8988T (cell line): ENCODE measurements at regions not wholly inside any gene's neighbourhood (a gene's known extent, or its start where the extent isn't known, plus 50 kb on each side); places are given as distances from the start of the nearest gene placed in this dataset.

Experiments used
- DNase-seq: peaks from one replicate; pipeline ENCODE4 v3.0.0; 2011

GRCh38 chr2:15735484-15736326 is 144.0 kb downstream of the DDX1 start:
- no peak for DNase-seq

GRCh38 chr2:15736396-15737180 is 144.9 kb downstream of the DDX1 start:
- DNase-seq: no peak

- no peak for DNase-seq
These were observed 145.9 kb downstream of the DDX1 start for GRCh38 chr2:15737314-15738224.

GRCh38 chr2:15738225-15738546 is 146.5 kb downstream of the DDX1 start:
- no peak for DNase-seq

GRCh38 chr2:15738943-15739342 is 147.3 kb downstream of the DDX1 start:
- no peak for DNase-seq

GRCh38 chr2:15744820-15745219 is 153.2 kb downstream of the DDX1 start:
- no peak for DNase-seq

- DNase-seq: no peak
These were observed 153.7 kb downstream of the DDX1 start for GRCh38 chr2:15745350-15745749.

GRCh38 chr2:15745907-15746702 is 154.4 kb downstream of the DDX1 start:
- DNase-seq: no peak

- no peak for DNase-seq
These were observed 155.3 kb downstream of the DDX1 start for GRCh38 chr2:15746703-15747550.

GRCh38 chr2:15747603-15748471 is 156.2 kb downstream of the DDX1 start:
- DNase-seq: no peak

- DNase-seq: peak; percentile 67
These were observed 157.2 kb downstream of the DDX1 start for GRCh38 chr2:15748736-15749323.

GRCh38 chr2:15749460-15750432 is 158.1 kb downstream of the DDX1 start:
- DNase-seq: no peak

- no peak for DNase-seq
These were observed 158.8 kb downstream of the DDX1 start for GRCh38 chr2:15750433-15750814.

GRCh38 chr2:15750822-15751329 is 159.2 kb downstream of the DDX1 start:
- no peak for DNase-seq

- no peak for DNase-seq
These were observed 159.8 kb downstream of the DDX1 start for GRCh38 chr2:15751477-15751876.

GRCh38 chr2:15752552-15753232 is 161.0 kb downstream of the DDX1 start:
- DNase-seq: no peak

GRCh38 chr2:15753233-15753798 is 161.6 kb downstream of the DDX1 start:
- no peak for DNase-seq
